ENCODE measurements at regions not wholly inside any gene's neighbourhood (a gene's known extent, or its start where the extent isn't known, plus 50 kb on each side); places are given as distances from the start of the nearest gene placed in this dataset.
"Not testable (repeated sequence)": the region's sequence is repeated elsewhere in the genome, so short reads cannot be mapped to it uniquely, and the experiment has no call there.

- Histone ChIP-seq H3K9me3 (no peaks in the 10 kb centered on the region), H3K36me3 (no peaks in the 10 kb centered on the region), H3K27me3 (no peaks in the 10 kb centered on the region), H3K27ac (no peak overlapping the region), H3K4me3 (no peak overlapping the region), H3K4me1 (no peaks in the 10 kb centered on the region)
- intact Hi-C loops (cut with DNase I): no loop called here
- DNase-seq: no peak
- TF ChIP-seq POLR2A (IDR thresholded peaks at IDR 0.05) (no peak), POLR2AphosphoS5 (IDR thresholded peaks at IDR 0.05) (no peak), EP300 (IDR thresholded peaks at IDR 0.05) (no peak), CTCF (IDR thresholded peaks at IDR 0.05) (no peak)
- 86 to 89% methylated on average over 6 of the region's 6 CpGs for WGBS, 2 donors
Measured at GRCh38 chrY:11069271-11069670, 1541.6 kb downstream of the TSPY10 start.

GRCh38 chrY:11070250-11071113 is 1542.8 kb downstream of the TSPY10 start:
- Histone ChIP-seq H3K27ac (no peak overlapping the region), H3K4me1 (no peaks in the 10 kb centered on the region), H3K9me3 (no peaks in the 10 kb centered on the region), H3K27me3 (no peaks in the 10 kb centered on the region), H3K36me3 (no peaks in the 10 kb centered on the region), H3K4me3 (no peak overlapping the region)
- no peak for TF ChIP-seq CTCF (IDR thresholded peaks at IDR 0.05)
- TF ChIP-seq POLR2AphosphoS5 (IDR thresholded peaks at IDR 0.05): no peak
- no peak for TF ChIP-seq EP300 (IDR thresholded peaks at IDR 0.05)
- no peak for TF ChIP-seq POLR2A (IDR thresholded peaks at IDR 0.05)
- intact Hi-C loops (cut with DNase I): no loop called here
- DNase-seq: no peak
- 90 to 91% methylated on average over 17 of the region's 17 CpGs for WGBS, 2 donors

GRCh38 chrY:11085801-11086200 is 1558.1 kb downstream of the TSPY10 start:
- H3K36me3 ChIP-seq; H3K4me3 ChIP-seq; H3K27ac ChIP-seq; H3K4me1 ChIP-seq; intact Hi-C loops (cut with DNase I); DNase-seq; H3K9me3 ChIP-seq; H3K27me3 ChIP-seq: not testable (repeated sequence)
- 47 to 53% methylated on average over 3 of the region's 3 CpGs for WGBS, 2 donors

GRCh38 chrY:11097498-11097897 is 1569.8 kb downstream of the TSPY10 start:
- H3K27me3 ChIP-seq; DNase-seq; H3K36me3 ChIP-seq; H3K27ac ChIP-seq; H3K4me3 ChIP-seq; H3K9me3 ChIP-seq; H3K4me1 ChIP-seq; intact Hi-C loops (cut with DNase I): not testable (repeated sequence)
- 76 to 78% methylated on average over 16 to 18 of the region's 20 CpGs for WGBS, 2 donors

- DNase-seq; intact Hi-C loops (cut with DNase I); H3K4me1 ChIP-seq; H3K4me3 ChIP-seq; H3K27me3 ChIP-seq; H3K36me3 ChIP-seq; H3K9me3 ChIP-seq; H3K27ac ChIP-seq: not testable (repeated sequence)
- WGBS, 2 donors: 75 to 81% methylated on average over 21 of the region's 21 CpGs
Measured at GRCh38 chrY:11098419-11098818, 1570.7 kb downstream of the TSPY10 start.

- no peak for DNase-seq
- no peak for TF ChIP-seq EP300 (IDR thresholded peaks at IDR 0.05)
- Histone ChIP-seq H3K9me3 (no peaks in the 10 kb centered on the region), H3K4me1 (no peaks in the 10 kb centered on the region), H3K27me3 (no peaks in the 10 kb centered on the region), H3K4me3 (no peak overlapping the region), H3K36me3 (no peaks in the 10 kb centered on the region), H3K27ac (no peak overlapping the region)
- 79 to 80% methylated on average over 16 of the region's 16 CpGs for WGBS, 2 donors
- intact Hi-C loops (cut with DNase I): no loop called here
Measured at GRCh38 chrY:11099004-11099403, 1571.3 kb downstream of the TSPY10 start.

GRCh38 chrY:11100472-11100871 is 1572.8 kb downstream of the TSPY10 start:
- intact Hi-C loops (cut with DNase I); H3K4me1 ChIP-seq; H3K27ac ChIP-seq; H3K4me3 ChIP-seq; H3K27me3 ChIP-seq; H3K9me3 ChIP-seq; H3K36me3 ChIP-seq: not testable (repeated sequence)
- DNase-seq: peak; percentile 61
- WGBS, 2 donors: 79 to 86% methylated on average over 19 of the region's 19 CpGs

- H3K27me3 ChIP-seq; H3K9me3 ChIP-seq; H3K36me3 ChIP-seq; H3K27ac ChIP-seq; H3K4me1 ChIP-seq; H3K4me3 ChIP-seq; intact Hi-C loops (cut with DNase I); DNase-seq: not testable (repeated sequence)
- WGBS, 2 donors: 68 to 82% methylated on average over 26 of the region's 26 CpGs
Measured at GRCh38 chrY:11102987-11103386, 1575.3 kb downstream of the TSPY10 start.

GRCh38 chrY:11107127-11107918 is 1579.6 kb downstream of the TSPY10 start:
- DNase-seq; H3K9me3 ChIP-seq; H3K27me3 ChIP-seq; H3K4me3 ChIP-seq; H3K36me3 ChIP-seq; intact Hi-C loops (cut with DNase I); H3K27ac ChIP-seq; H3K4me1 ChIP-seq: not testable (repeated sequence)
- WGBS, 2 donors: 67 to 72% methylated on average over 44 of the region's 44 CpGs

- H3K27me3 ChIP-seq; intact Hi-C loops (cut with DNase I); H3K4me1 ChIP-seq; H3K9me3 ChIP-seq; H3K36me3 ChIP-seq; H3K27ac ChIP-seq; H3K4me3 ChIP-seq: not testable (repeated sequence)
- 70 to 75% methylated on average over 2 of the region's 2 CpGs for WGBS, 2 donors
- peak; percentile 63 for DNase-seq
Measured at GRCh38 chrY:11151724-11152123, 1549.3 kb upstream of the USP9Y start.
